ENCODE measurements at regions not wholly inside any gene's neighbourhood (a gene's known extent, or its start where the extent isn't known, plus 50 kb on each side); places are given as distances from the start of the nearest gene placed in this dataset.
"Not testable (repeated sequence)": the region's sequence is repeated elsewhere in the genome, so short reads cannot be mapped to it uniquely, and the experiment has no call there.

DNA sequence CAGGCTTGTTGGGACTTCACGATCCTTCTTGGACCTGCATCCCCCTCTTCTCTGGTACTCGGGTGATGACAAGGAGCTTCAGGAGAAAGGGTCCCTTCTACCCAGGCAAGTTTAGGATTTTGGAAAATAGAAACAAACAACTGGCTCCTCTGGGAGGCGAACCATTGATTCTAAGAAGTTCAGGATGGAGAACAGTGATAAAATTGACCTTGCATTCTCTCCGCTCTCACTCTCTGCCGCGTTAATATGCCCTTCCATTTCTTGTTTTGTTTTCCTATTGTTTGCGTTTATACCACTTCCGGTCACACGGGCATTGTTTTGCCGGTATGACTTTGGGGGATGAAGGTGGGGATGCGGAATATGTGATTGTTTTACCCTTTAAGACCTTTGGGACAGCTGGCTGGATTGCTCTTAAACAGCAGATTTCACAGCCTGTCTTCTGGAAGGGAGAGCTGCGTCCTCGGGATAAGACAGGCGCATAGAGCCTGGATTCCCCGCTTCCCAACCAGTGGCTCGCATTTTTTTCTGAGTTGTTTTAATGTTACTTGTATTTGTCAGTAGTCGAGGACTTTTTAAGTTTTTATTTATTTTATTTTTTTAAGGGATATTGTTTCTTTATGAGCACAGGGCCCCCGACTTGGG is 144.3 kb upstream of the ZNF184 start:
- DNase-seq, result no peak

DNA sequence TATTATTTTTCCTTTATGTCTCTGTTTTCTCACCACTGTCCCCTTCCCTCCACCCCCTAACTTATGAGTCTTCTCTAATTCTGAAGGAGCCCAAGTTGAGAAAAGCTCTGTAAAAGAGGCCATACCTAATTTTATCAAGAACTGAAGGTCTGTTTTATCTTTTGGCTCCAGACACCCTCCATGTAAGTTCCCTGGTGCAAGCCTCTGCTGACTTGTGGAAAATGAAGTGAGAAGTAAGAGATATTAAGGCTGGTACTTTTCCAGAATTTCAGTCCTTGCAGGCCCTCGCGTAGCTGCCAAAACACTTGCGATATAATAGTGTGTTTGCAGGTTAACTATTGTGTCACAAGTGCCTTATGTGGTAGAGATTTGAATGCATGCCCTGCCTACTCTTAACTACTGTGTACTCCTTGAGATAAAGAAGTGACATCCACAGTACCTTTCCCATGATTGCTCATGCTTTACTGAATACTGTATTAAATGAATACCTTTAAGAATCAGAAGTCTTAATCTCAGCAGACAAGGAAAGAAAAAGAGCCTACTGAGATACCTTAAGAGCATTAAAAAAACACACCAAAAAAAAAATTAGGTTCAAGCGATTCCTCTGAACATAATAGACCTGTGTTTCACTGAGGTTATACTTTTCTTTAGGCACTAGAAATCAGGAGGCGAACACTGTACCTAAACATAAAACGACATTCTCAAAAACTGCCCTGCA is 143.6 kb upstream of the ZNF184 start:
- DNase-seq, result no peak

DNA sequence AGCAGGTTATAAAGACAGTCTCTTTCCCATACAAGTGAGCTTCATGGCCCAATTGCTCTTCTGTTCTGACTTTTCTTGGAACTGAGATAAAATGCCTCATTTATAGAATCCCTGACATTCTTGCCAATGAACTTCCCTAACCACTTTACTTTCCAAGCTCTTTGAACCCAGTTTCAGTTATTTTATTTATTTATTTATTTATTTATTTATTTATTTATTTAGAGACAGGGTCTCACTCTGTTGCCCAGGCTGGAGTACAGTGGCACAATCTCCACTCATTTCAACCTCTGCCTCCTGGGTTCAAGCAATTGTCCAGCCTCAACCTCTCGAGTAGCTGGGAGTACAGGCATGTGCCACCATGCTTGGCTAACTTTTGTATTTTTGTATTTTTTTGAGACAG is 138.5 kb upstream of the ZNF184 start:
- DNase-seq, result no peak

DNA sequence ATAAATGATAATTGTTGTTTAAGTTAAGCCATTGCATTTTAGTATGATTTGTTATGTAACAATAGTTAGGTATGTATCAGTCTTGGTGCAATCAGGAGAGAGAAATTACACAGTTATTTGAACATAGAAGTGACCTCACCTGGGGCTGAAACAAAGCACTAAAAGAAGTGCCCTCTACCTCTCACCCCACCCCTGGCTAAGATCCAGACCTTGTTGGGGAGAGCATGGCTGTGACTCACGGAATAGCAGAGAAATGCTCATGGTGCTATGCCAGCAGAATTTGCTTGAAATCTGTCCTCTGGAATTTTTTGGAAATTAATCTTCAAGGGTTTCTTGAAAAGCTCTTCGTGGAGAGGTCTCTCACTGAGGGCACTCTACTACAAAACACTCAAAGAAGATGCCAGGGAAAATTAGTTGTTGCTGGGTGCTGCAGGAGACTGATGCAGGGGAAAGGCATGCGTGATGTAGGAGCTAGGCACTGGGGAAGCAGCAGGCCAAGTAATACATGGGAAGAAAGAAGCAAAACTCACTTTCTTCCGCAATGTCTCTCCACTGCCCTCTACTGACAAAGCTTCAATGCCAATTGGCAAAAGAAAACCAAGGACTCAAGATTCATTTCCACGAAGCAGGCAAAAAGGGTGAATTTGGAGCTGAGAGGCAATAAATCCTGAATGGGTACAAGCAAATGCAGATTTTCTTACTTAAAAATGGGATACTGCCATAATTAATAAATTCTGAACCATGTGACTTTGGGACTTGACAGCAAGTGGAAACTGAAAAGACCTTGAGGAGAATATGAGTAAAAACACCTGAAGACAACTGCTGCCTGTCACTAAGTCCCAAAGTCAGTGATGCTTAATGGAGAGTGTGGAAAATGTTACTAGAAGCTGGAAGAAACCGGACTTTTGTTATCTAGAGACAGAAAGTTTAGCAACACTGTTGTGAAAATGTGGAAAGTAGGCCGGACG is 136.3 kb upstream of the ZNF184 start:
- DNase-seq, result no peak

DNA sequence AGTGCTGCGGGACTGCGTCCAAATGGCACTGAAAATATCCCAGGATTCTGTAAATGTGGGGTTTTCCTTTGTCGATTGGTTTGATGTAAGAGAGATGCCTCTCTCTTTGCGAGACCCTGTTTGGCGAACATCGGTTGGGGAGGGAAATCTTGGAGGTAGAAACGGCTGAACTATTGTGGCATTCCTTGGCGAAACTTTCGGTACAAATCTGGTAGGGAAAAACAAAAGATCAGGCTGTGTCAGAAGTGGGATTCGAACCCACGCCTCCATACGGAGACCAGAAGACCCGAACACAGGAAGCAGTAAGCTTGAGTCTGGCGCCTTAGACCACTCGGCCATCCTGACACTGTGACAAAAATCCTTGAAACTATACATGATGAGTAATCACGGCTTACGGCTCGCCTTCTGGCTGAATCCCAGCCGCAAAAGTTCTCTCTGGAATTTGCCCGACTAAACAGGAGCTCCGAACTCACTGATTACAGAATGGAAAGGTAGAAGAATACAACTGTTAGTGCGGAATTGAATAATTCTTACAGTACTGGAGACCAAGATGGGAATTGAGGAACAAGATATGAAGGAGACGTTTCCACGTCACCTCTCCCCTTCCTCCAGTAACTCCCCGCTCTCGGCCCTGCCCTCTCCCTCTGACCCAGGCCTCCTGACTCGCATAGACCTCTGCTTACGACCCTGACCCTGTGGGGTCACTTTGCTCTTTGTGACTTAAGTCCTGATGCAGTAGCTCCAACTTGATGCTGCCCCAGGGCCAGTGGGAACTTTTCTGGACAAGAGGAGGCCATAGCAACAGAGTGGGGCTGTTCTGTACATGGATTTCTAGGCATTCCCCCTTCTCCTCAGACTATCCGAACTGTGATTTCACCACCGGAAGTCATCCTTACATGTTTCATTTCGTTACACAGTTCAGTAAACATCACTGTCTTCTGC is 132.8 kb upstream of the ZNF184 start:
- DNase-seq, result no peak

DNA sequence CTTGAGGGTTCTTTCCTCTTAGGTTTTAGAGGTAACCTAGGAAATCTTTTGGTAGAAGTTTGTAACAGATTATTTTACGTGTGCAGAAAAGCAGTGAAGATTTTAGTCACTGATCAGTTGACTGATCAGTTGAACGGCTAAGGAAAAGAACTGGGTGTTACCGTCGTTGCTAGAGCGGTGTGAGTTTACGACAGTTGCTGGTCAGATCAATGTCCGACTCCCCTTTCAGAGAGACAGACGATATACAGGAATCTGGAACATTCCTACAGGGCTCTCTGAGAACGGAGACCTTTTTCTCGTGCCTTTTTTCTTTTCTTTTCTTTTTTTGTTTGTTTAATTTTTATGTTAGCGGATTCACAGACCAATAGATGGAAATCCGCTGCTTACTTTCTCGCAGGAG is 132.1 kb upstream of the ZNF184 start:
- no peak for DNase-seq

DNA sequence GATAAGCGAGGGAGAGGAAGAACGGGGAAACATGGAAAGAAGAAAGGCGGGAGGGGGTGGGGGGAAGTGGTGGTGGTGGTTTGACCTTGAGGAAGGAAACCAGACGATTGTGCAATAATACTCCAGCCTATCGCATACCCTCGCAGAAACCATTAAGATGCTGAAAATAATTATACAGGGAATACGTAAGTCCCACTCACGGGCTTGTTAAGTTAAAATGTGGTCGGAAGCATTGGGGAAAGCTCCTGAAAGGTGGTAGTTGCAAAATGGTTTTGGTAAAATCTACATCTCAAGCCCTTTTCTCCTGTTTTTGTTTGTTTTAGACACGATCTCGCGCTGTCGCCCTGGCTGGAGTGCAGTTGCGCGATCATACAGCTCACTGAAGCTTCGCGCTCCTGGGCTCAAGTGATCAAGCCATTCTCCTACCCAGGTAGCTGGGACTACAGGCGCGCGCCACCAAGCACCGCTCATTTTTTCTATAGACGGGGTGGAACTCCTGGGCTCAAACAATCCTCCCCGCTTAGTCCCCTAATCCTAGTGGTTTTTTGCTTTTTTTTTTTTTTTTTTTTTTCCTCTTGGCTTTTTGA is 128.9 kb upstream of the ZNF184 start:
- DNase-seq, result no peak

DNA sequence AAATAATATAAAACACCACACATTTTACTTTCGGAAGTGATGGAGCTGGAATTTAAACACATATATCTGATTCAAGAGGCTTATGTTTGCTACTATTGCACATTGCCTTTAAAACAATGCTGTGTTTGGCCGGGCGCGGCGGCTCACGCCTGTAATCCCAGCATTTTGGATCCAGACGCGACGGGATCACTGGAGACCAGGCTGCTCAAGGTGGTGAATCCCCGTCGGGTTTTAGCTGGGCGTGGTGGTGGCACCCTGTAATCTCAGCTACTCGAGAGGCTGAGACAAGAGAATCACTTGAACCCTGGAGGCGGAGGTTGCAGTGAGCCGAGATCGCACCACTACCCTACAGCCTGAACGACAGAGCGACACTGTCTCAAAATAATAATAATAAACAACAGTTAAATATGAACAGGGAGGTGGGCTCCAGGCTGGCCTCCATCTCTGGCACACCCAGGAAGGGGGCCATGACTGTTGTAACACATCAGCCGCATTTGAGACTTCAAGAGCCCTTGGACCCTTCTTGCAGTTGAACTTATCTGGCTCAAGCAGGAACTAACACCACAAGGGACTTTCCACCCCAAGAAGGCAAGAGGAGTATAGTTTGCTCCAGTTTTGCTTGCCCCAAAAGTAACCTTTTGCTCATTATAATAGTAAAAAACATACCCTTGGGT is 127.1 kb upstream of the ZNF184 start:
- no peak for DNase-seq

DNA sequence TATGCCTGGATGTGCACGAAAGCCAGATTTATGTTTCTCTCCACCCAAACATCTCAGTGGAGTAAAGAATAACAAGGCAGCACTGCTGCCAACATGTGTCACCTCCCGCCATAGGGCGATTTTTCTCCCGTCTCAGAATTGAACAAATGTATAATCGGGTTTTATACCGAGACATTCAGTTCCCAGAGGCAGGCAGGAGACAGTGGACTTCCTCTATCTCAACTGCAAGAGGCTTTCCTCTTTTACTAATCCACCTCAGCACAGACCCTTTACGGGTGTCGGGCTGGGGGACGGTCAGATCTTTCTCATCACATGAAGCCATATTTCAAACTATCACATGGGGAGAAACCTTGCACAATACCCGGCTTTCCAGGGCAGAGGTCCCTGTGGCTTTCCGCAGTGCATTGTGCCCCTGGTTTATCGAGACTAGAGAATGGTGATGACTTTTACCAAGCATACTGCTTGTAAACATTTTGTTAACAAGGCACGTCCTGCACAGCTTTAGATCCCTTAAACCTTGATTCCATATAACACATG is 124.2 kb upstream of the ZNF184 start:
- DNase-seq, result not testable (repeated sequence)

DNA sequence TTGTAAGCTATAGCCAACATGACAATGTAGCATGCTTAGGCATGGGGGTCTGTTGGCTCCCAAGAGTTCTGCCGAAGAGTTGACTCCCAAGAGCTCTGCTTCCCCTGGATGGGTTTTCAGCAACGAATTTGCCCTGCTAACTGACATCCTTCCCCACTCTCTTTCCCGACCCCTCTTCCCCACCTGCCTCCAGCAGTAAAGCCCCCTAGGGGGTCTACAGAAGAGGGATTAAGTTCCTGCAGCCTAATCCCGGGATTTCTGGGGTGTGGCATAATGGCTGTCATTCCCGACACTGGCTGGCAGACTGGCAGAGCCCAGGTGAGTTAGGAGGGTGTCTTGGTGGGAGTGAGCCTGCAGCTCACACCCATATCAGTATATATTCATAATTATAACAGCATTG is 121.0 kb upstream of the ZNF184 start:
- no peak for DNase-seq

DNA sequence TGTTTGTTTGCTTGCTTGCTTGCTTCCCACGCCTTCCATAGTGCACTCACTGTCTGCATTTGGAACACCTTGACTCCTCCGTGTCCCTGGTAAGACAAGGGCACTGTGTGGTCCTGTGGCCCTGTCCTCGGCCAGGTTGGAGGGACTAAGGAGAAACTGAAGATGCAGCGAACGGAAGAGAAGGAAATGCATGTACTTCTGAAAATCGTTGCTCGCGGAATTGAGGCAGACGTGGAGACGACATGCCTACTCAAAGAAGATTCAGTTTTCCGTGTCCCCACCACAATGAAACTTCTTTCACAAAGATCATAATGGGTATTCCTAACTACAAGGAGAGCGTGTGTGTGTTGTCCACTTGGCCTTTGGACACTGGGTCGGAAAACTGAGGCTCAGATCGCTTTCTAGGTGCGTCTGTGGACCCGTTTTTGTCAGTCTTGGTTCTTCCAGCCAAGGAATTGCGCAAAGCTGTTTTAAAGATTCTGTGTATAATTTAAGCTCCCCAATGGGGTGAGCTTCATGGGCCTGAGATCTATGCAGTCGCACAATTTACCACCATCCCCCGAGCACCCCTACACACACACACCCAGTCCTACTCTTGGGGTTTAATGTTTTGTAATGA is 120.4 kb upstream of the ZNF184 start:
- DNase-seq, result no peak

DNA sequence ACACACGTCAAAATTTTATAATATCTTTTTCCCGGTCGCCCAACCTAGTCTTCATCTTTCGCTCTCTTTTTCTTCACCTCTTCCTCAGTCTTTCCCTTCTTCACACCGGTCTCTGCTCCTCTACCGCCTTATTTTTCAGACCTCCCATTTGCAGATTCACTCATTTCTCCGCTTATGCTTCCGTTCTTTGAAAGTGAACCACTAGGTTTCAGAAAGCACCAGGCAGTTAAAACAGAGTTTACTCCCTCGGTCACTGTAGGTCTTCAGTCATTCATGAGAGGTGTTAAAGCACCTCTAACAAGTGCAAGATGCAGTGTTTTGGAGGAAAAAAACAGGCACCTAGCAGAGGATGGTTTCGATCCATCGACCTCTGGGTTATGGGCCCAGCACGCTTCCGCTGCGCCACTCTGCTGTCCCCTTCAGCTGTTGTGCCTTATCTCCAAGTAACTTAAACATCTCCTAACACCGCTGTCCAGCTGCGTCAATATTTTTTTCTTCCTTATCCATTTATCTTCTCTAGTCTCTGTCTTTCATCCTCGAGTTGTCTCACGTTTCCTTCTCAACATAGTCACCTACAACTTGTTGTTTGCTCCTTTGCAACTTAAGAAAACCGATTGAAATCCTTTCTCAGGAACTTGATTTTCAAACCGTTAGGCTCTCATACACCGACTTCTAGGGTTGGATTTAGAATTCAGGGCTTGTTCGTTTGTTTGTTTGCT is 119.7 kb upstream of the ZNF184 start:
- DNase-seq, result no peak

DNA sequence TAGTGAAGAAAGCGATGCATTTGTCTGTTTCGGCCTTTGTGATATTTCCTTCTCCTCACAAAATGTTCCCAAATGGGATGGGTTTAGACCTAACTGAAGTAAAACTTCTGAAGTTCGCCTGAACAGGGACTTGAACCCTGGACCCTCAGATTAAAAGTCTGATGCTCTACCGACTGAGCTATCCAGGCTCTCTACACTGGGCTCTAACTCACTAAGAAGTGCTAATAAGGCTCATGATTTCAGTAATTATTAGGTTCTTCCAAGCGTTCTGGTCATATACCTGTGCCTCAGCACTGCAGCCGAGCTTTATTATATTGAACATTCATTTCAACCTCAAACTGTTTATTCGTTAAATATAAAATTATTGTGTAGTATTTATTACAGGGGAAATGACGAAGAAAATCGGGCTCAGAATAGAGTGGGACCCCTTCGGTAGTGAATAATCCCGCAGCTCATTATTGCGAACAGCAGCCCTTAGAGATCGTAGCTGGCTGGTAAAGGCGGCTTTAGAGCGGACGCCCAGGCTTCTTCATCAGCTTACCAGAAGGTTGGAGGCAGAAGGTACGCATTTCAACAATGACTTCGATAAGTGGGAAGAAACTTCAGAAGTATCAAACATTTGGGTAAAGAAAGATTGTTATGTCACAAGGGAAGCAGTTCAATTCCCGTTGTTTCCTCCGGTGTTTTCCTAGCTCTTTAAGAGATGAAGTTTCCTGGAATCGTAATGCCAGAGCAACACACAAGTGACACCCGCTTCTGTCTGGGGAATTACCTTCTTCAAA is 119.0 kb upstream of the ZNF184 start:
- no peak for DNase-seq

DNA sequence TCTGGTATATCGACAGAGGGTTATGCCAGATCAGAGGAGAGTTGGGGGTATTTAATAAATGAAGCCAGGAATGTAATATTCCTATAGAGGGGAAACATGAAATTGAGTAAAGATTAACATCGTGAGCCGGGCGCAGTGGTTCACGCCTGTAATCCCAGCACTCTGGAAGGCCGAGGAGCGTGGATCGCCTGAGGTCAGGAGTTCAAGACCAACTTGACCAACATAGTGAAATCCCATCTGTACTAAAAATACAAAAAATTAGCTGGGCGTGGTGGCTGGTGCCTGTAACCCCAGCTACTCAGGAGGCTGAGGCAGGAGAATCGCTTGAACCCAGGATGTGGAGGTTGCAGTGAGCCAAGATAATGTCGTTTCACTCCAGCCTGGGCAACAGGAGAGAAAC is 112.4 kb upstream of the ZNF184 start:
- not testable (repeated sequence) for DNase-seq

DNA sequence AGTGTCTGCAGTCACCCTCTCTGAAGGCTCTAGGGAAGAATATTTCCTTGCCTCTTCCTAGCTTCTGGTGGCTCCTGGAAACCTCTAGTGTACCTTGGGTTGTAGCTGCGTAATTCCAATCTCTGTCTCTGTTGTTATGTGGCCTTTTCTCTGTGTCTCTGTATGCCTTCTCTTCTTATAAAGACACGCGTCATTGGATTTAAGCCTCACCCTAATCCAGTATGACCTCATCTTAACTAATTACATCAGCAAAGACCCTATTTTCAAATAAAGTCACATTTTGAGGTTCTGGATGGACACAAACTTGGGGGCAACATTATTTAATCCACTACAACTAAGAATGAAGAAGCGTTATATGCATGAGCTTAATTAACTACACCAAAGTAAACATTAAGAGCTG is 111.4 kb upstream of the ZNF184 start:
- DNase-seq, result no peak

DNA sequence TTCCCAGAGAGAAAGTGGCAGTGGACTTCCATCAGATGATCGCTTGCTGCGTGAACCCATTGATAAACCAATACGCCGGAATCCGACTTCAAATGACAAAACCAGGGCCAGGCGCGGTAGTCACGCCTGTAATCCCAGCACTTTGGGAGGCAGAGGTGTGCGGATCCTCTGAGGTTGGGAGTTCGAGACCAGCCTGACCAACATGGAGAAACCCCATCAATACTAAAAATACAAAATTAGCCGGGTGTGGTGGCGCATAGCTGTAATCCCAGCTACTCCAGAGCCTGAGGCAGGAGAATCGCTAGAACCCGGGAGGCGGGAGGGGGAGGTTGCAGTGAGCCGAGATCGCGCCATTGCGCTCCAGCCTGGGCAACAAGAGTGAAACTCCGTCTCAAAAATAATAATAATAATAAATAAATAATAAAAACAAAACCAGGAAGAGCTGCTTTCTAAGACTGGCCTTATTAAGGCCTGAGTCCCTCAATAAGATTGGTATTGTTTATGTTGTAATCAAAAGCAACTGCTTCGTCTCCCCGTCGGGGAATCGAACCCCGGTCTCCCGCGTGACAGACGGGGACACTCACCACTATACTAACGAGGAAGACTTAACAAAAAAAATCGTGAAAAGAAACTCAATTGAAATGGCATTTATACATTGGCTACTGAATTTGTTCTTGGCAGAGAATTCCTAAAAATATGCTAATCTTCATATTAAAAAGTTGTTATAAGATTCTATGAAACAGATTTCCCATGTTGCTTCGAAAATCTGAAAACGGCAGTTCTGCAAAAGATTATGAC is 110.2 kb upstream of the ZNF184 start:
- DNase-seq, result no peak

DNA sequence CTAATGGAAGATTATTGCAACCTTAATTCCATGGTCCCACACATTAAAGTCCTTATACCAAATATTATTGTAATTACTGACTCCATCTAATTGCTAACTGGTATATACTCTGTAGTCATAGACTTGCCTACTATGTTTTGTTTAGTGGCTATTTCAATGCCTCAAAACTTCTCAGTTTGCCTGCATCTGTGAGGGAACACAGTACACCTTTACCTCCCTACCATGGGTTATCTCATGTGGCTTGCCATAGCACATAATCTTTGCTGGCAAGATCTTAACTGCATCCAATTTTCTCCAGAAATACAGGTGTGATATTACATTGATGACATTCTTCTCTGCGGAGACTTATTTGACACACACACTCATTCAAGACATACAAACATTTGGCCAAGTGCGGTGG is 107.1 kb upstream of the ZNF184 start:
- DNase-seq, result no peak

DNA sequence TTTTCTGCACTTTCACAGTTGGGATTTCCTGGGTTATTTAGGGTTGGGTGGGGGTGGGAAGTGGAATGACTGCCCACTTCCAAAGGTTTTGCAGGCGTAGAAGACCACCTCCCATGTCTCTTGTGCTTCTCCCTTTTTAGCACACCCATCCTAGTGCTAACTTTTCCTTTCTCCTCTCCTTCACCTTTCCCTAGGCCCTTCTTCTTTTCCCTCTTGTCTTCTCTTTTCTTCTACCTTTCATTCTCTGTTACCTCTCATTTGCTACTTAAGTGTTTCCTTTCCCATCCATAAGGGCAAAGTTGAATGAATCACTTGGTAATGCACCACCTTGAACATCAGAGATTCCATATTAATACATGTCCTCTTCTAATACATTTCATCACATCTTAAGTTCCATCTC is 105.0 kb upstream of the ZNF184 start:
- no peak for DNase-seq

Data from activated CD8-positive, alpha-beta memory T cell treated with anti-CD3 and anti-CD28 coated beads, Interleukin-2, amount 50 U/mL, for 4 hours (primary cell).